GM13977 (cell line): ENCODE measurements at regions not wholly inside any gene's neighbourhood (a gene's known extent, or its start where the extent isn't known, plus 50 kb on each side); places are given as distances from the start of the nearest gene placed in this dataset.

Source experiments
- DNase-seq: peaks from one replicate; pipeline ENCODE4 v3.0.0; 2012; ENCODE audit warnings: low spot score
- CTCF ChIP-seq: IDR thresholded peaks from 2 replicates; pipeline ENCODE4 v1.5.1; 2012; ENCODE audit warnings: mild to moderate bottlenecking, control low read depth; ENCODE audit not compliant: insufficient read depth; ENCODE audit errors: extremely low read depth, missing control alignments
- in situ Hi-C: fragments of 300-500 bp; cut with MboI; formaldehyde crosslinking; loops from one replicate; pipeline ENCODE4 v1.12.0; 2022; ENCODE audit warnings: low sequenced_read_pairs, low pct_unique_long_range_greater_than_20kb, mixed read lengths, inconsistent platforms; ENCODE audit not compliant: unreplicated experiment

- in situ Hi-C loops = no loop called here
- no peak for TF ChIP-seq CTCF
- DNase-seq = no peak
Measured at GRCh38 chr20:52340036-52340634, 148.6 kb upstream of the ZFP64 start.

- in situ Hi-C loops = no loop called here
- no peak for TF ChIP-seq CTCF
- DNase-seq = no peak
Measured at GRCh38 chr20:52332649-52333250, 141.2 kb upstream of the ZFP64 start.

GRCh38 chr20:52332230-52332629 is 140.7 kb upstream of the ZFP64 start:
- in situ Hi-C loops = no loop called here
- no peak for DNase-seq
- no peak for TF ChIP-seq CTCF

- no peak for TF ChIP-seq CTCF
- in situ Hi-C loops = no loop called here
- no peak for DNase-seq
Measured at GRCh38 chr20:52331655-52332054, 140.1 kb upstream of the ZFP64 start.

GRCh38 chr20:52321396-52321795 is 129.8 kb upstream of the ZFP64 start:
- no peak for TF ChIP-seq CTCF
- no peak for DNase-seq
- in situ Hi-C loops = no loop called here

GRCh38 chr20:52318651-52319050 is 127.1 kb upstream of the ZFP64 start:
- no peak for TF ChIP-seq CTCF
- no peak for DNase-seq
- in situ Hi-C loops = no loop called here
